ENCODE measurements at regions not wholly inside any gene's neighbourhood (a gene's known extent, or its start where the extent isn't known, plus 50 kb on each side); places are given as distances from the start of the nearest gene placed in this dataset.
"Not testable (repeated sequence)": the region's sequence is repeated elsewhere in the genome, so short reads cannot be mapped to it uniquely, and the experiment has no call there.

- no peaks in the 10 kb centered on the region for H3K27me3 ChIP-seq (replicated peaks; ENCODE audit: insufficient read depth)
- intact Hi-C loops (cut with DNase I), result no loop called here
These were observed 313.1 kb downstream of the SV2B start for GRCh38 chr15:91413142-91413541.

GRCh38 chr15:91414124-91414523 lies 314.1 kb downstream of the SV2B start:
- intact Hi-C loops (cut with DNase I), result no loop called here
- DNase-seq (ENCODE audit: low spot score), result no peak
- Histone ChIP-seq H3K9me3 (no peaks in the 10 kb centered on the region), H3K4me1 (replicated peaks) (no peaks in the 10 kb centered on the region), H3K36me3 (no peaks in the 10 kb centered on the region), H3K27ac (no peak overlapping the region), H3K27me3 (replicated peaks; ENCODE audit: insufficient read depth) (no peaks in the 10 kb centered on the region), H3K4me3 (no peak overlapping the region)
- WGBS, result 98% methylated on average over 2 of the region's 2 CpGs
- TF ChIP-seq CTCF (IDR thresholded peaks at IDR 0.05) (no peak), POLR2A (IDR thresholded peaks at IDR 0.05) (no peak), POLR2AphosphoS5 (IDR thresholded peaks at IDR 0.05) (no peak)

More at GRCh38 chr15:91413142-91413541, 313.1 kb downstream of the SV2B start:
- Histone ChIP-seq H3K36me3 (no peaks in the 10 kb centered on the region), H3K27ac (no peak overlapping the region), H3K4me3 (no peak overlapping the region), H3K4me1 (replicated peaks) (no peaks in the 10 kb centered on the region), H3K9me3 (no peaks in the 10 kb centered on the region)
- no peak for DNase-seq (ENCODE audit: low spot score)
- 55% methylated on average over 2 of the region's 2 CpGs for WGBS
- TF ChIP-seq POLR2AphosphoS5 (IDR thresholded peaks at IDR 0.05) (no peak), POLR2A (IDR thresholded peaks at IDR 0.05) (no peak), CTCF (IDR thresholded peaks at IDR 0.05) (no peak)

GRCh38 chr15:91415258-91415657 lies 315.2 kb downstream of the SV2B start:
- H3K27ac ChIP-seq; intact Hi-C loops (cut with DNase I); H3K4me1 ChIP-seq (replicated peaks); DNase-seq (ENCODE audit: low spot score); H3K4me3 ChIP-seq; H3K36me3 ChIP-seq; H3K27me3 ChIP-seq (replicated peaks; ENCODE audit: insufficient read depth); H3K9me3 ChIP-seq: not testable (repeated sequence)
- WGBS, result 95% methylated on average over 4 of the region's 4 CpGs

GRCh38 chr15:91420689-91421088 lies 320.6 kb downstream of the SV2B start:
- intact Hi-C loops (cut with DNase I), result no loop called here
- no peaks in the 10 kb centered on the region for H3K4me1 ChIP-seq (replicated peaks)

GRCh38 chr15:91422797-91423196 lies 322.7 kb downstream of the SV2B start:
- intact Hi-C loops (cut with DNase I), result no loop called here
- H3K27ac ChIP-seq, result no peak overlapping the region
- H3K27me3 ChIP-seq (replicated peaks; ENCODE audit: insufficient read depth), result no peaks in the 10 kb centered on the region
- no peak overlapping the region for H3K4me3 ChIP-seq
- no peak for DNase-seq (ENCODE audit: low spot score)
- H3K4me1 ChIP-seq (replicated peaks), result no peaks in the 10 kb centered on the region
- no peaks in the 10 kb centered on the region for H3K36me3 ChIP-seq
- no peaks in the 10 kb centered on the region for H3K9me3 ChIP-seq
- TF ChIP-seq POLR2A (IDR thresholded peaks at IDR 0.05) (no peak), POLR2AphosphoS5 (IDR thresholded peaks at IDR 0.05) (no peak), CTCF (IDR thresholded peaks at IDR 0.05) (no peak)
- WGBS, result 16% methylated on average over 1 of the region's 1 CpG

More at GRCh38 chr15:91420689-91421088, 320.6 kb downstream of the SV2B start:
- DNase-seq (ENCODE audit: low spot score), result no peak
- Histone ChIP-seq H3K9me3 (no peaks in the 10 kb centered on the region), H3K27ac (no peak overlapping the region), H3K4me3 (no peak overlapping the region), H3K27me3 (replicated peaks; ENCODE audit: insufficient read depth) (no peaks in the 10 kb centered on the region), H3K36me3 (no peaks in the 10 kb centered on the region)
- WGBS, result 61% methylated on average over 2 of the region's 2 CpGs
- no peak for TF ChIP-seq POLR2AphosphoS5 (IDR thresholded peaks at IDR 0.05)
- no peak for TF ChIP-seq CTCF (IDR thresholded peaks at IDR 0.05)
- TF ChIP-seq POLR2A (IDR thresholded peaks at IDR 0.05), result no peak
